IMR-90 (cell line): ENCODE measurements at regions not wholly inside any gene's neighbourhood (a gene's known extent, or its start where the extent isn't known, plus 50 kb on each side); places are given as distances from the start of the nearest gene placed in this dataset.

Source experiments
- ATAC-seq: fragments of 200-7000 bp; cut with Tn5 transposase; 2 replicates; pipeline ENCODE4 v1.9.1; 2020; ENCODE audit warnings: low read depth, mild to moderate bottlenecking, moderate library complexity
- BruUV-seq: library from RNA; stranded (reverse); fragments of 400-500 nt; replicated peaks from 2 replicates; lab custom pipeline; 2021; lab: Mats Ljungman, UMichigan
- CTCF ChIA-PET: fragments of 300-600 bp; formaldehyde crosslinking; extraction: SDS; loops from one replicate; lab custom pipeline; 2021; ENCODE audit warnings: antibody characterized with exemption; lab: Yijun Ruan, JAX
- POLR2A ChIA-PET: fragments of 300-600 bp; sonication (Branson Sonifier 250); formaldehyde crosslinking; loops from one replicate; lab custom pipeline; 2022; ENCODE audit warnings: antibody characterized with exemption; ENCODE audit not compliant: unreplicated experiment; lab: Charles Lee
- DNase-seq: peaks from one replicate; pipeline ENCODE4 v3.0.0; 2013
- H2AFZ ChIP-seq: replicated peaks from 2 replicates; pipeline ENCODE3; 2013; ENCODE audit warnings: low read length, mild to moderate bottlenecking; ENCODE audit not compliant: poor library complexity
- H2AK5ac ChIP-seq: 2 replicates; pipeline ENCODE4 v1.6.1; 2013; ENCODE audit warnings: low read depth, low read length, inconsistent platforms
- H2AK9ac ChIP-seq: replicated peaks from 2 replicates; pipeline ENCODE3; 2013; ENCODE audit warnings: mild to moderate bottlenecking, low read depth, low read length, moderate library complexity; ENCODE audit not compliant: poor library complexity
- H2BK120ac ChIP-seq: 2 replicates; pipeline ENCODE4 v1.6.1; 2013; ENCODE audit warnings: low read depth, low read length, inconsistent platforms
- H2BK15ac ChIP-seq: 3 replicates; pipeline ENCODE4 v1.6.1; 2013; ENCODE audit warnings: low read depth, low read length, inconsistent platforms
- H2BK20ac ChIP-seq: 2 replicates; pipeline ENCODE4 v1.6.1; 2013; ENCODE audit warnings: low read depth, mild to moderate bottlenecking, inconsistent platforms, low read length, moderate library complexity
- H2BK5ac ChIP-seq: 2 replicates; pipeline ENCODE4 v1.6.1; 2013; ENCODE audit warnings: mild to moderate bottlenecking, low read depth, low read length, inconsistent platforms; ENCODE audit not compliant: poor library complexity, severe bottlenecking
- H3K14ac ChIP-seq: replicated peaks from 2 replicates; pipeline ENCODE4 v1.6.1; 2013; ENCODE audit warnings: low read depth, low read length, inconsistent platforms
- H3K18ac ChIP-seq: 2 replicates; pipeline ENCODE4 v1.6.1; 2013; ENCODE audit warnings: low read depth, low read length, control low read depth
- H3K23ac ChIP-seq: 2 replicates; pipeline ENCODE4 v1.6.1; 2013; ENCODE audit warnings: low read depth, low read length, inconsistent platforms
- H3K27ac ChIP-seq: 2 replicates; pipeline ENCODE4 v1.5.1; 2013; ENCODE audit warnings: mild to moderate bottlenecking, control low read depth, low read length; ENCODE audit not compliant: insufficient read depth
- H3K27me3 ChIP-seq: 2 replicates; pipeline ENCODE4 v1.6.1; 2013; ENCODE audit warnings: low read length; ENCODE audit not compliant: control insufficient read depth, insufficient read depth
- H3K36me3 ChIP-seq: 2 replicates; pipeline ENCODE4 v1.6.1; 2013; ENCODE audit warnings: low read length, mixed read lengths; ENCODE audit not compliant: control insufficient read depth, insufficient read depth
- H3K4ac ChIP-seq: 2 replicates; pipeline ENCODE4 v1.6.1; 2013; ENCODE audit warnings: low read depth, low read length, inconsistent platforms
- H3K4me1 ChIP-seq: 2 replicates; pipeline ENCODE4 v1.6.1; 2013; ENCODE audit warnings: low read length, mixed read lengths; ENCODE audit not compliant: control insufficient read depth, insufficient read depth
- H3K4me2 ChIP-seq: 2 replicates; pipeline ENCODE4 v1.6.1; 2013; ENCODE audit warnings: low read depth, mild to moderate bottlenecking, control low read depth, low read length, moderate library complexity
- H3K4me3 ChIP-seq: 2 replicates; pipeline ENCODE4 v1.5.1; 2013; ENCODE audit warnings: low read depth, mild to moderate bottlenecking, control low read depth, low read length, moderate library complexity; ENCODE audit not compliant: insufficient read depth
- H3K56ac ChIP-seq: 2 replicates; pipeline ENCODE4 v1.6.1; 2013; ENCODE audit warnings: low read length, inconsistent platforms; ENCODE audit not compliant: insufficient read depth; ENCODE audit errors: extremely low read depth
- H3K79me1 ChIP-seq, 2 experiments: 2 replicates each; pipeline ENCODE4 v1.6.1; 2013; ENCODE audit warnings: low read length in 2 of 2, inconsistent platforms in 1 of 2, low read depth in 1 of 2
- H3K9ac ChIP-seq: 2 replicates; pipeline ENCODE4 v1.6.1; 2013; ENCODE audit warnings: low read depth, low read length, control low read depth
- H3K9me1 ChIP-seq: 2 replicates; pipeline ENCODE4 v1.6.1; 2013; ENCODE audit warnings: low read length, inconsistent platforms; ENCODE audit not compliant: insufficient read depth
- H3K9me3 ChIP-seq: 2 replicates; pipeline ENCODE4 v1.6.1; 2013; ENCODE audit warnings: low read length; ENCODE audit not compliant: control insufficient read depth, insufficient read depth
- H4K20me1 ChIP-seq: 2 replicates; pipeline ENCODE4 v1.6.1; 2013; ENCODE audit warnings: low read length, inconsistent platforms; ENCODE audit not compliant: insufficient read depth
- H4K5ac ChIP-seq: 2 replicates; pipeline ENCODE4 v1.6.1; 2013; ENCODE audit warnings: mild to moderate bottlenecking, low read depth, low read length, control low read depth
- H4K8ac ChIP-seq, 2 experiments: 2 replicates each; pipeline ENCODE4 v1.6.1; 2013; ENCODE audit warnings: low read depth in 2 of 2, low read length in 2 of 2, control low read depth in 1 of 2, inconsistent platforms in 1 of 2
- H4K91ac ChIP-seq: 2 replicates; pipeline ENCODE4 v1.6.1; 2013; ENCODE audit warnings: low read depth, low read length, inconsistent platforms; ENCODE audit not compliant: insufficient read depth
- BHLHE40 ChIP-seq: fragments of 150-350 bp; IDR thresholded peaks from 2 replicates; pipeline ENCODE4 v1.6.1; 2016; ENCODE audit warnings: mild to moderate bottlenecking, low read depth, low read length
- CEBPB ChIP-seq: IDR thresholded peaks from 2 replicates; pipeline ENCODE4 v1.6.1; 2012; ENCODE audit warnings: low read depth, low read length, improper control_type of control experiment
- CHD1 ChIP-seq: IDR thresholded peaks from 2 replicates; pipeline ENCODE4 v1.6.1; 2012; ENCODE audit warnings: low read depth, low read length, improper control_type of control experiment
- CTCF ChIP-seq: conservative IDR thresholded peaks from 2 replicates; pipeline ENCODE4 v1.5.1; 2012; ENCODE audit warnings: mild to moderate bottlenecking, low read depth, low read length, improper control_type of control experiment
- ELK1 ChIP-seq: fragments of 150-350 bp; IDR thresholded peaks from 2 replicates; pipeline ENCODE4 v1.6.1; 2016; ENCODE audit warnings: low read depth, mild to moderate bottlenecking, low read length, moderate library complexity, borderline replicate concordance
- FOS ChIP-seq: fragments of 150-350 bp; IDR thresholded peaks from 2 replicates; pipeline ENCODE4 v1.6.1; 2016; ENCODE audit warnings: low read depth, low read length
- MAFK ChIP-seq: IDR thresholded peaks from 2 replicates; pipeline ENCODE4 v1.6.1; 2012; ENCODE audit warnings: low read depth, low read length, improper control_type of control experiment
- MAZ ChIP-seq: IDR thresholded peaks from 2 replicates; pipeline ENCODE4 v1.6.1; 2012; ENCODE audit warnings: low read depth, mild to moderate bottlenecking, low read length, improper control_type of control experiment, moderate library complexity, borderline replicate concordance
- MXI1 ChIP-seq: IDR thresholded peaks from 2 replicates; pipeline ENCODE4 v1.6.1; 2012; ENCODE audit warnings: low read depth, mild to moderate bottlenecking, low read length, moderate library complexity, borderline replicate concordance
- RAD21 ChIP-seq: IDR thresholded peaks from 2 replicates; pipeline ENCODE4 v1.6.1; 2012; ENCODE audit warnings: low read length, improper control_type of control experiment
- RFX5 ChIP-seq: IDR thresholded peaks from 2 replicates; pipeline ENCODE4 v1.8.0; 2012; ENCODE audit warnings: low read depth, mild to moderate bottlenecking, low read length, moderate library complexity
- SMC3 ChIP-seq: fragments of 150-350 bp; IDR thresholded peaks from 2 replicates; pipeline ENCODE4 v1.6.1; 2016; ENCODE audit warnings: low read depth, mild to moderate bottlenecking, antibody characterized with exemption, low read length, moderate library complexity
- WGBS, 2 experiments: methylation state at CpG; one replicate each; pipeline versions ENCODE4 v1.1.5 to v1.1.7; 2013; ENCODE audit warnings: missing lambda C conversion rate in 2 of 2; ENCODE audit not compliant: insufficient read length in 1 of 2; ENCODE audit errors: extremely low coverage in 2 of 2; 5-methylcytosine and 5-hydroxymethylcytosine counted together
- dilution Hi-C: fragments of 300-500 bp; cut with HindIII; formaldehyde crosslinking; loops from one replicate; pipeline ENCODE4 v1.14.3; 2018; ENCODE audit warnings: low sequenced_read_pairs; ENCODE audit not compliant: unreplicated experiment
- in situ Hi-C: fragments of 300-500 bp; cut with MboI; formaldehyde crosslinking; loops from 3 replicates; pipeline ENCODE4 v1.14.3; 2019; ENCODE audit warnings: low sequenced_read_pairs, inconsistent platforms, mixed read lengths
- intact Hi-C: fragments of 100-400 bp; cut with micrococcal nuclease; formaldehyde crosslinking; loops from 2 replicates; pipeline ENCODE4 v1.10.0; 2022
- TF ChIP-seq, protein P1 (sequence below): fragments of 150-350 bp; IDR thresholded peaks from 2 replicates; pipeline ENCODE4 v1.6.1; 2017; ENCODE audit warnings: mild to moderate bottlenecking, antibody characterized with exemption, low read length, low read depth

DNA sequence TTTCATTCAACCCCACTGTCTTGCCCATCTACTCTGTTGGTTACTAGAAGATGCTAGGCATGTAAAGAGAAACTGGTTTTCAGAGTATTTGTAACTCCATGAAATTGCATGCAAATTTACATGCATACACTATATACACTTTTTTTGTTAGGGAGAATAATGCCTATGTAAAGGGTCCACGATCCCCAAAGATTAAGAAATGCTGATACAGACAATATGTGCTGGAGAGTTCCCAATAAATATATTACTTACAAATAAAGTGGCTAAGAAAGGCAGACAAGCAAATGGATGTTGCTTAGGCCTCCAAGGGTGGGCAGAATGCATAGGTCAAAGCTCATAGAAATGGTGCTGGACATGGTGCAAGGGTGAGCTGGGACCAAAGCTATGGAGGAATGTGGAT is 109.6 kb upstream of the NHSL1 start:
- Histone ChIP-seq H3K18ac (no peak overlapping the region), H3K56ac (no peak overlapping the region), H3K9ac (no peak overlapping the region), H3K27me3 (no peaks in the 10 kb centered on the region), H3K4me2 (no peak overlapping the region), H2BK120ac (no peak overlapping the region), H4K5ac (no peak overlapping the region), H3K4ac (no peak overlapping the region), H3K23ac (no peak overlapping the region), H2AFZ (peak overlapping the region; percentile 19), H3K14ac (no peak overlapping the region), H3K9me3 (no peaks in the 10 kb centered on the region), H3K36me3 (no peaks in the 10 kb centered on the region), H4K8ac (no peak overlapping the region; a peak in 1 of 4 replicates), H3K79me1 (peaks cover 20 to 38% of the 10 kb centered on the region in 2 experiments), H4K91ac (no peak overlapping the region), H2BK15ac (no peak overlapping the region), H3K4me1 (peaks cover 4% of the 10 kb centered on the region; the same call in 1 of the 2 replicates), H4K20me1 (no peaks in the 10 kb centered on the region), H2BK20ac (no peak overlapping the region), H3K4me3 (no peak overlapping the region), H3K9me1 (no peaks in the 10 kb centered on the region; the same call in 1 of the 2 replicates), H2AK5ac (0 out of 2 replicates have a peak overlapping the region, but pooled peaks have one; percentile 23), H2BK5ac (no peak overlapping the region), H3K27ac (no peak overlapping the region), H2AK9ac (no peak overlapping the region)
- ChIA-PET POLR2A (no interaction called here), CTCF (interaction anchor here (0.6 kb wide), 1 partner anchor 25 kb away, joined by 3 read pairs; no protein-coding TSS in a partner anchor)
- DNase-seq: no peak
- intact Hi-C loops: no loop called here
- ATAC-seq: no peak
- dilution Hi-C loops: no loop called here
- BruUV-seq: no TSS peak
- no peak for TF ChIP-seq FOS
- no peak for TF ChIP-seq CEBPB
- TF ChIP-seq ELK1: no peak
- TF ChIP-seq CHD1: no peak
- no peak for TF ChIP-seq BHLHE40
- no peak for TF ChIP-seq MAFK
- no peak for TF ChIP-seq RAD21
- no peak for TF ChIP-seq RFX5
- TF ChIP-seq MAZ: no peak
- TF ChIP-seq CTCF: no peak
- TF ChIP-seq MXI1: no peak
- TF ChIP-seq SMC3: no peak
- TF ChIP-seq, protein P1, sequence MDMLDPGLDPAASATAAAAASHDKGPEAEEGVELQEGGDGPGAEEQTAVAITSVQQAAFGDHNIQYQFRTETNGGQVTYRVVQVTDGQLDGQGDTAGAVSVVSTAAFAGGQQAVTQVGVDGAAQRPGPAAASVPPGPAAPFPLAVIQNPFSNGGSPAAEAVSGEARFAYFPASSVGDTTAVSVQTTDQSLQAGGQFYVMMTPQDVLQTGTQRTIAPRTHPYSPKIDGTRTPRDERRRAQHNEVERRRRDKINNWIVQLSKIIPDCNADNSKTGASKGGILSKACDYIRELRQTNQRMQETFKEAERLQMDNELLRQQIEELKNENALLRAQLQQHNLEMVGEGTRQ: no peak
- in situ Hi-C loops: no loop called here
- no CpG with 5 or more reads among the region's 1 CpG for WGBS, 2 experiments
